NB4 (cell line): ENCODE measurements at regions not wholly inside any gene's neighbourhood (a gene's known extent, or its start where the extent isn't known, plus 50 kb on each side); places are given as distances from the start of the nearest gene placed in this dataset.

ENCODE experiments used
- POLR2A ChIP-seq: IDR thresholded peaks from 2 replicates; pipeline ENCODE4 v1.6.1; 2011; ENCODE audit warnings: mild to moderate bottlenecking; ENCODE audit not compliant: insufficient read length; ENCODE audit errors: extremely low read depth
- TF ChIP-seq, protein P1 (sequence below): IDR thresholded peaks from one replicate; pipeline ENCODE4 v1.5.1; 2012; ENCODE audit warnings: low read depth, low read length
- TF ChIP-seq, protein P2 (sequence below): IDR thresholded peaks from 2 replicates; pipeline ENCODE4 v1.6.1; 2011; ENCODE audit warnings: low read depth, low read length

DNA sequence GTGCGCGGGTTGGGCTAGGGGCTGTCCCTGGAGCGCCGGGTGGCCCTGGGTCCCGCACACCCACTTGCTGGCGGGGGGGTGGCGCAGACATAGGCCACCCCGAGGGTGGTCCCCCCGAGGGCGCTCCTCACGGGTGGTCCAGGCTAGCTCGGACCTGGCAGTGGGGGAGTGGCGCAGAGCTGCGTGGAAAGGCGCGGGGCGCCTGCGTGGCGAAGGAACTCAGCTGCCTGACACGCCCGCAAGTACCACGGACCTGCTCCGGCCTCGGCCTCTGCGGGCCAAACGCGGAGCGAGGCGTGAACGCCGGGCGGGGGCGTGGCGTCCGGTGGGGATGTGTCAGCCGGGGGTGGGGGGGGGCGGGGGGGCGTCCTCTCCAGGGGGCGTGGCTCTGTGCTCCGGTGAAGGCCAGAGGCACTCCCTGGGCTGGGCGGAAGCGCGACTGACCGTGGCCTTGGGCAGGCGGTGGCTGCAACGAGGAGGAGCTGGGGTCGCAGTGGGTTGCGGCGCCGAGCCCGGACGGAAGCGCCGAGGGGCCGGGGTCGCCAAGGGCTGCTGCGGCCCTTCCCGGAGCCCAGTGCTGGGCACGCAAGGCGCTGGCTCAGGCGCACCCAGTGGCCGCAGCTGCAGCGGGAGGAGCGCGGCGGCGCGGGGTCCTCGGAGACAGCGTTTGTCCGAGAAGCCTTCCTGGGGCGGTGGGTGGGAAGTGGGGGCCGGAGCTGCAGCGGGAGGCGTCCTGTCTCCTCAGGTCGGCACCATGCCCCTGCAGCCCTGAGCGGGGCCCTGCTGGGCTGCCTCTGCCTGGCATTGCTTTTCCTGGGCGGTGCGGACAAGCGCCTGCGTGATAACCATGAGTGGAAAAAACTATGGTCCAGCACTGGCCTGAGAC, 58.9 kb upstream of the NUPR2 start:
- TF ChIP-seq, protein P1, sequence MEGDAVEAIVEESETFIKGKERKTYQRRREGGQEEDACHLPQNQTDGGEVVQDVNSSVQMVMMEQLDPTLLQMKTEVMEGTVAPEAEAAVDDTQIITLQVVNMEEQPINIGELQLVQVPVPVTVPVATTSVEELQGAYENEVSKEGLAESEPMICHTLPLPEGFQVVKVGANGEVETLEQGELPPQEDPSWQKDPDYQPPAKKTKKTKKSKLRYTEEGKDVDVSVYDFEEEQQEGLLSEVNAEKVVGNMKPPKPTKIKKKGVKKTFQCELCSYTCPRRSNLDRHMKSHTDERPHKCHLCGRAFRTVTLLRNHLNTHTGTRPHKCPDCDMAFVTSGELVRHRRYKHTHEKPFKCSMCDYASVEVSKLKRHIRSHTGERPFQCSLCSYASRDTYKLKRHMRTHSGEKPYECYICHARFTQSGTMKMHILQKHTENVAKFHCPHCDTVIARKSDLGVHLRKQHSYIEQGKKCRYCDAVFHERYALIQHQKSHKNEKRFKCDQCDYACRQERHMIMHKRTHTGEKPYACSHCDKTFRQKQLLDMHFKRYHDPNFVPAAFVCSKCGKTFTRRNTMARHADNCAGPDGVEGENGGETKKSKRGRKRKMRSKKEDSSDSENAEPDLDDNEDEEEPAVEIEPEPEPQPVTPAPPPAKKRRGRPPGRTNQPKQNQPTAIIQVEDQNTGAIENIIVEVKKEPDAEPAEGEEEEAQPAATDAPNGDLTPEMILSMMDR = no peak
- TF ChIP-seq, protein P2, sequence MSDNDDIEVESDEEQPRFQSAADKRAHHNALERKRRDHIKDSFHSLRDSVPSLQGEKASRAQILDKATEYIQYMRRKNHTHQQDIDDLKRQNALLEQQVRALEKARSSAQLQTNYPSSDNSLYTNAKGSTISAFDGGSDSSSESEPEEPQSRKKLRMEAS = no peak
- TF ChIP-seq POLR2A = no peak
